K562 (cell line): ENCODE measurements at regions not wholly inside any gene's neighbourhood (a gene's known extent, or its start where the extent isn't known, plus 50 kb on each side); places are given as distances from the start of the nearest gene placed in this dataset.

Source experiments
- HCFC1 ChIP-seq: IDR thresholded peaks from 2 replicates; pipeline ENCODE4 v1.6.1; 2012; ENCODE audit warnings: low read depth, low read length, improper control_type of control experiment
- MTA1 ChIP-seq: fragments of 450-650 bp; IDR thresholded peaks from 2 replicates; pipeline ENCODE4 v1.6.1; 2017; ENCODE audit warnings: borderline replicate concordance
- MTF1 ChIP-seq: fragments of 250-450 bp; sonication (Bioruptor Pico); IDR thresholded peaks from 2 replicates; pipeline ENCODE4 v1.9.0; 2021; ENCODE audit warnings: moderate library complexity, mild to moderate bottlenecking, inconsistent platforms, borderline replicate concordance
- NFATC3 ChIP-seq: fragments of 450-650 bp; IDR thresholded peaks from 2 replicates; pipeline ENCODE4 v1.6.1; 2017; ENCODE audit warnings: mild to moderate bottlenecking
- PHB2 ChIP-seq: fragments of 450-650 bp; IDR thresholded peaks from 2 replicates; pipeline ENCODE4 v1.6.1; 2017; ENCODE audit warnings: low read depth
- TEAD4 ChIP-seq, 2 experiments: sonication (generic) in 1 of 2; formaldehyde crosslinking in 1 of 2; IDR thresholded peaks; 2 replicates each; pipeline versions ENCODE4 v1.6.1 to v1.8.0; 2012 to 2022; ENCODE audit warnings: borderline replicate concordance in 1 of 2, inconsistent platforms in 1 of 2, low read length in 1 of 2, mild to moderate bottlenecking in 1 of 2, missing genetic modification reagents in 1 of 2
- TF ChIP-seq, protein P1 (sequence below), 3 experiments: IDR thresholded peaks in 2 of 3; conservative IDR thresholded peaks in 1 of 3; 2 replicates each; pipeline ENCODE4 v1.5.1; 2011 to 2012; ENCODE audit warnings: low read length in 3 of 3, mild to moderate bottlenecking in 3 of 3, control low read depth in 2 of 3, improper control_type of control experiment in 1 of 3, inconsistent platforms in 1 of 3, low read depth in 1 of 3, mixed read lengths in 1 of 3, moderate library complexity in 1 of 3; ENCODE audit not compliant: insufficient read depth in 2 of 3

DNA sequence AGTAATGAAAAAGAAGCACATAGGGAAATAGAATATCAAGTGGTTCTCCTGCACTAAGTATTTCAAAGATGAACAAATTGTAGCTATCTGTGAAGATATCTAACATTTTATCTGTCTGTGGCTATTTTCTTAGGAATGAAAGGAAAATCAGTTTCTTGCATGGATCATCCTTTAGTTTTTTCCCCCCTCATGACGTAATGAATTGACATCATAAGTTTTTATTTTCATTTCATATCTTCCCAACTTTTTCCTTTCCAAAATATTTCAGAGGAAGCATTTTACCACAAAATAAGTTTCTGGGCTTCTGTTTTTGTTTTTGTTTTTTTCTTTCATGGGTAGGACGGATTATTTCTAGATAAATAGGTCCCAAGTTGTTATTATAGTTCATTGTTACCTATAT, 996.6 kb downstream of the TMEM121 start:
- no peak for TF ChIP-seq TEAD4 (IDR thresholded peaks at IDR 0.05; ENCODE audit: low read length)
- TF ChIP-seq TEAD4 (CRISPR knock-in tag; IDR thresholded peaks at IDR 0.05; ENCODE audit: borderline replicate concordance): no peak
- TF ChIP-seq, protein P1, sequence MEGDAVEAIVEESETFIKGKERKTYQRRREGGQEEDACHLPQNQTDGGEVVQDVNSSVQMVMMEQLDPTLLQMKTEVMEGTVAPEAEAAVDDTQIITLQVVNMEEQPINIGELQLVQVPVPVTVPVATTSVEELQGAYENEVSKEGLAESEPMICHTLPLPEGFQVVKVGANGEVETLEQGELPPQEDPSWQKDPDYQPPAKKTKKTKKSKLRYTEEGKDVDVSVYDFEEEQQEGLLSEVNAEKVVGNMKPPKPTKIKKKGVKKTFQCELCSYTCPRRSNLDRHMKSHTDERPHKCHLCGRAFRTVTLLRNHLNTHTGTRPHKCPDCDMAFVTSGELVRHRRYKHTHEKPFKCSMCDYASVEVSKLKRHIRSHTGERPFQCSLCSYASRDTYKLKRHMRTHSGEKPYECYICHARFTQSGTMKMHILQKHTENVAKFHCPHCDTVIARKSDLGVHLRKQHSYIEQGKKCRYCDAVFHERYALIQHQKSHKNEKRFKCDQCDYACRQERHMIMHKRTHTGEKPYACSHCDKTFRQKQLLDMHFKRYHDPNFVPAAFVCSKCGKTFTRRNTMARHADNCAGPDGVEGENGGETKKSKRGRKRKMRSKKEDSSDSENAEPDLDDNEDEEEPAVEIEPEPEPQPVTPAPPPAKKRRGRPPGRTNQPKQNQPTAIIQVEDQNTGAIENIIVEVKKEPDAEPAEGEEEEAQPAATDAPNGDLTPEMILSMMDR (IDR thresholded peaks at IDR 0.05 in 2 of 3, conservative IDR thresholded peaks at IDR 0.05 in 1 of 3; ENCODE audit: insufficient read depth in 2 of 3, low read depth in 1 of 3, low read length in 3 of 3): no peak
- TF ChIP-seq NFATC3: no peak
- TF ChIP-seq MTF1: no peak
- TF ChIP-seq PHB2: no peak
- no peak for TF ChIP-seq MTA1
- no peak for TF ChIP-seq HCFC1
